B cell (primary cell): ENCODE measurements at regions not wholly inside any gene's neighbourhood (a gene's known extent, or its start where the extent isn't known, plus 50 kb on each side); places are given as distances from the start of the nearest gene placed in this dataset.

Experiments
- CTCF ChIP-seq: fragments of 200-600 bp; IDR thresholded peaks from one replicate; pipeline ENCODE4 v1.8.0; 2022; ENCODE audit warnings: antibody characterized with exemption, mild to moderate bottlenecking
- EZH2 ChIP-seq: IDR thresholded peaks from 2 replicates; pipeline ENCODE4 v1.6.1; 2012; ENCODE audit warnings: borderline replicate concordance, low read depth, mild to moderate bottlenecking, moderate library complexity, low read length; ENCODE audit not compliant: insufficient read depth, poor library complexity, severe bottlenecking

GRCh38 chr1:82697965-82698364, 897.2 kb downstream of the ADGRL2 start:
- TF ChIP-seq CTCF = no peak
- no peak for TF ChIP-seq EZH2
